Right atrium auricular region (tissue), 2 donors: ENCODE measurements at regions not wholly inside any gene's neighbourhood (a gene's known extent, or its start where the extent isn't known, plus 50 kb on each side); places are given as distances from the start of the nearest gene placed in this dataset.

Experiments used
- DNase-seq: peaks from one replicate; pipeline ENCODE4 v3.0.0-alpha.2; 2019; ENCODE audit warnings: low spot score
- H3K27ac ChIP-seq, 2 donors: fragments of 200-600 bp; sonication (generic); 1 replicate in 1 of 2; 2 replicates in 1 of 2; pipeline ENCODE4 v1.5.1; 2016 to 2019
- H3K27me3 ChIP-seq, 2 donors: fragments of 200-600 bp; sonication (generic); one replicate each; pipeline versions ENCODE4 v1.5.1 to v1.6.0; 2017 to 2019
- H3K36me3 ChIP-seq: fragments of 200-600 bp; sonication (generic); one replicate; pipeline ENCODE4 v1.5.1; 2016
- H3K4me1 ChIP-seq, 2 donors: fragments of 200-600 bp; sonication (generic); one replicate each; pipeline versions ENCODE4 v1.5.1 to v1.6.0; 2017 to 2019
- H3K4me3 ChIP-seq, 2 donors: fragments of 200-600 bp; sonication (generic); 1 replicate in 1 of 2; 2 replicates in 1 of 2; pipeline ENCODE4 v1.5.1; 2017 to 2019; ENCODE audit warnings: mild to moderate bottlenecking in 1 of 2, moderate library complexity in 1 of 2
- H3K9me3 ChIP-seq, 2 donors: fragments of 200-600 bp; sonication (generic); one replicate each; pipeline ENCODE4 v1.5.1; 2019
- CTCF ChIP-seq, 2 donors: fragments of 200-600 bp; sonication (generic); IDR thresholded peaks; one replicate each; pipeline ENCODE4 v1.5.1; 2019; ENCODE audit warnings: antibody characterized with exemption in 2 of 2

GRCh38 chr3:102066470-102066869 is 217.2 kb downstream of the NFKBIZ start:
- Histone ChIP-seq H3K4me1 (no peaks in the 10 kb centered on the region), H3K27ac (no peak overlapping the region), H3K36me3 (no peaks in the 10 kb centered on the region), H3K27me3 (no peaks in the 10 kb centered on the region), H3K4me3 (no peak overlapping the region), H3K9me3 (peaks cover 0 to 5% of the 10 kb centered on the region in 2 donors)
- no peak for DNase-seq
- no peak for TF ChIP-seq CTCF (IDR thresholded peaks at IDR 0.05)

GRCh38 chr3:102068327-102068726 is 219.0 kb downstream of the NFKBIZ start:
- DNase-seq = no peak
- Histone ChIP-seq H3K27ac (no peak overlapping the region), H3K27me3 (no peaks in the 10 kb centered on the region), H3K36me3 (no peaks in the 10 kb centered on the region), H3K4me3 (no peak overlapping the region), H3K4me1 (no peaks in the 10 kb centered on the region), H3K9me3 (peaks cover 0 to 5% of the 10 kb centered on the region in 2 donors)
- TF ChIP-seq CTCF (IDR thresholded peaks at IDR 0.05) = no peak

- H3K4me1 ChIP-seq = no peaks in the 10 kb centered on the region
- DNase-seq = no peak
Observed at GRCh38 chr3:102068736-102069135, 219.4 kb downstream of the NFKBIZ start.

GRCh38 chr3:102069211-102069662 is 219.9 kb downstream of the NFKBIZ start:
- Histone ChIP-seq H3K36me3 (no peaks in the 10 kb centered on the region), H3K4me3 (no peak overlapping the region), H3K4me1 (no peaks in the 10 kb centered on the region), H3K27me3 (no peaks in the 10 kb centered on the region), H3K9me3 (peaks cover 0 to 5% of the 10 kb centered on the region in 2 donors), H3K27ac (no peak overlapping the region)
- TF ChIP-seq CTCF (IDR thresholded peaks at IDR 0.05) = no peak
- no peak for DNase-seq

More at GRCh38 chr3:102068736-102069135, 219.4 kb downstream of the NFKBIZ start:
- H3K27ac ChIP-seq = no peak overlapping the region
- no peak for TF ChIP-seq CTCF (IDR thresholded peaks at IDR 0.05)
- no peaks in the 10 kb centered on the region for H3K36me3 ChIP-seq
- no peak overlapping the region for H3K4me3 ChIP-seq
- H3K9me3 ChIP-seq = peaks cover 0 to 5% of the 10 kb centered on the region in 2 donors
- H3K27me3 ChIP-seq = no peaks in the 10 kb centered on the region

- Histone ChIP-seq H3K27ac (no peak overlapping the region), H3K36me3 (no peaks in the 10 kb centered on the region), H3K27me3 (no peaks in the 10 kb centered on the region), H3K4me1 (peaks cover 0 to 9% of the 10 kb centered on the region in 2 donors), H3K9me3 (peaks cover 0 to 3% of the 10 kb centered on the region in 2 donors), H3K4me3 (no peak overlapping the region)
- TF ChIP-seq CTCF (IDR thresholded peaks at IDR 0.05) = no peak
- no peak for DNase-seq
Observed at GRCh38 chr3:102074946-102075345, 225.6 kb downstream of the NFKBIZ start.

GRCh38 chr3:102078401-102078800 is 229.1 kb downstream of the NFKBIZ start:
- Histone ChIP-seq H3K4me3 (no peak overlapping the region), H3K4me1 (peaks cover 0 to 10% of the 10 kb centered on the region in 2 donors), H3K36me3 (no peaks in the 10 kb centered on the region), H3K27ac (no peak overlapping the region), H3K27me3 (no peaks in the 10 kb centered on the region), H3K9me3 (no peaks in the 10 kb centered on the region)
- DNase-seq = no peak
- no peak for TF ChIP-seq CTCF (IDR thresholded peaks at IDR 0.05)
